ENCODE measurements at regions not wholly inside any gene's neighbourhood (a gene's known extent, or its start where the extent isn't known, plus 50 kb on each side); places are given as distances from the start of the nearest gene placed in this dataset.

DNA sequence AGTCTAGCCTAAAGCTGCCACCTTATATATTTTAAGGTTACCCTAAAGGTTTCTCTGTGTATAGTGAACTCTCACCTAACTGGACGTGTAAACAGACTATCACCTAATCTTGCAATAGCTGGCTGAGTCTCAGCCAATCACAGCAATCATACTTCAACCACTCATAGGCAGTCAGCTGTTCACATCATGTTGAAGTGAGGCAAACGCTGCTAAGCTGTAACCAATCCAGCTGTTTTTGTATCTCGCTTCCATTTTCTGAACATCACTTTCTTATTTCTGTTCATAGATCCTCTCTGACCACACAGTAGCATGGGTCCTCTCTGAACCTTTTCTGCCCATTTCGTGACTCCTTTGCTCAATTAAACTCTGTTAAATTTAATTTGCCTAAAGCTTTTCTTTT is 468.2 kb upstream of the POU3F3 start:
- no peaks in the 10 kb centered on the region for H3F3A ChIP-seq (replicated peaks; ENCODE audit: insufficient read depth)
- no peaks in the 10 kb centered on the region for H3K27me3 ChIP-seq (ENCODE audit: insufficient read depth)
- no peaks in the 10 kb centered on the region for H3K9me3 ChIP-seq
- H3K4me2 ChIP-seq: no peak overlapping the region
- H3K4me1 ChIP-seq (ENCODE audit: control insufficient read depth in 1 of 2, insufficient read depth in 2 of 2, low read depth in 1 of 2, low read length in 1 of 2): no peaks in the 10 kb centered on the region
- H3K9ac ChIP-seq: no peak overlapping the region
- DNase-seq: no peak
- no peak for TF ChIP-seq GABPA (IDR thresholded peaks at IDR 0.05; ENCODE audit: low read depth)
- TF ChIP-seq, protein P1, sequence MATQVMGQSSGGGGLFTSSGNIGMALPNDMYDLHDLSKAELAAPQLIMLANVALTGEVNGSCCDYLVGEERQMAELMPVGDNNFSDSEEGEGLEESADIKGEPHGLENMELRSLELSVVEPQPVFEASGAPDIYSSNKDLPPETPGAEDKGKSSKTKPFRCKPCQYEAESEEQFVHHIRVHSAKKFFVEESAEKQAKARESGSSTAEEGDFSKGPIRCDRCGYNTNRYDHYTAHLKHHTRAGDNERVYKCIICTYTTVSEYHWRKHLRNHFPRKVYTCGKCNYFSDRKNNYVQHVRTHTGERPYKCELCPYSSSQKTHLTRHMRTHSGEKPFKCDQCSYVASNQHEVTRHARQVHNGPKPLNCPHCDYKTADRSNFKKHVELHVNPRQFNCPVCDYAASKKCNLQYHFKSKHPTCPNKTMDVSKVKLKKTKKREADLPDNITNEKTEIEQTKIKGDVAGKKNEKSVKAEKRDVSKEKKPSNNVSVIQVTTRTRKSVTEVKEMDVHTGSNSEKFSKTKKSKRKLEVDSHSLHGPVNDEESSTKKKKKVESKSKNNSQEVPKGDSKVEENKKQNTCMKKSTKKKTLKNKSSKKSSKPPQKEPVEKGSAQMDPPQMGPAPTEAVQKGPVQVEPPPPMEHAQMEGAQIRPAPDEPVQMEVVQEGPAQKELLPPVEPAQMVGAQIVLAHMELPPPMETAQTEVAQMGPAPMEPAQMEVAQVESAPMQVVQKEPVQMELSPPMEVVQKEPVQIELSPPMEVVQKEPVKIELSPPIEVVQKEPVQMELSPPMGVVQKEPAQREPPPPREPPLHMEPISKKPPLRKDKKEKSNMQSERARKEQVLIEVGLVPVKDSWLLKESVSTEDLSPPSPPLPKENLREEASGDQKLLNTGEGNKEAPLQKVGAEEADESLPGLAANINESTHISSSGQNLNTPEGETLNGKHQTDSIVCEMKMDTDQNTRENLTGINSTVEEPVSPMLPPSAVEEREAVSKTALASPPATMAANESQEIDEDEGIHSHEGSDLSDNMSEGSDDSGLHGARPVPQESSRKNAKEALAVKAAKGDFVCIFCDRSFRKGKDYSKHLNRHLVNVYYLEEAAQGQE (IDR thresholded peaks at IDR 0.05; ENCODE audit: low read depth, low read length): no peak
- TF ChIP-seq FOXM1 (IDR thresholded peaks at IDR 0.05; ENCODE audit: low read depth): no peak
- TF ChIP-seq ELF1 (IDR thresholded peaks at IDR 0.05): no peak
- TF ChIP-seq YY1 (IDR thresholded peaks at IDR 0.05; ENCODE audit: low read depth): no peak
- TF ChIP-seq RFX5 (IDR thresholded peaks at IDR 0.05; ENCODE audit: low read length): no peak
- TF ChIP-seq, protein P2, sequence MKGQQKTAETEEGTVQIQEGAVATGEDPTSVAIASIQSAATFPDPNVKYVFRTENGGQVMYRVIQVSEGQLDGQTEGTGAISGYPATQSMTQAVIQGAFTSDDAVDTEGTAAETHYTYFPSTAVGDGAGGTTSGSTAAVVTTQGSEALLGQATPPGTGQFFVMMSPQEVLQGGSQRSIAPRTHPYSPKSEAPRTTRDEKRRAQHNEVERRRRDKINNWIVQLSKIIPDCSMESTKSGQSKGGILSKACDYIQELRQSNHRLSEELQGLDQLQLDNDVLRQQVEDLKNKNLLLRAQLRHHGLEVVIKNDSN (IDR thresholded peaks at IDR 0.05; ENCODE audit: borderline replicate concordance, low read depth): no peak
- TF ChIP-seq RAD21 (IDR thresholded peaks at IDR 0.05; ENCODE audit: low read length): no peak
- TF ChIP-seq MXI1 (IDR thresholded peaks at IDR 0.05; ENCODE audit: low read depth, low read length): no peak
- no peak for TF ChIP-seq TEAD4 (IDR thresholded peaks at IDR 0.05; ENCODE audit: borderline replicate concordance, insufficient read depth)
- TF ChIP-seq, protein P3, sequence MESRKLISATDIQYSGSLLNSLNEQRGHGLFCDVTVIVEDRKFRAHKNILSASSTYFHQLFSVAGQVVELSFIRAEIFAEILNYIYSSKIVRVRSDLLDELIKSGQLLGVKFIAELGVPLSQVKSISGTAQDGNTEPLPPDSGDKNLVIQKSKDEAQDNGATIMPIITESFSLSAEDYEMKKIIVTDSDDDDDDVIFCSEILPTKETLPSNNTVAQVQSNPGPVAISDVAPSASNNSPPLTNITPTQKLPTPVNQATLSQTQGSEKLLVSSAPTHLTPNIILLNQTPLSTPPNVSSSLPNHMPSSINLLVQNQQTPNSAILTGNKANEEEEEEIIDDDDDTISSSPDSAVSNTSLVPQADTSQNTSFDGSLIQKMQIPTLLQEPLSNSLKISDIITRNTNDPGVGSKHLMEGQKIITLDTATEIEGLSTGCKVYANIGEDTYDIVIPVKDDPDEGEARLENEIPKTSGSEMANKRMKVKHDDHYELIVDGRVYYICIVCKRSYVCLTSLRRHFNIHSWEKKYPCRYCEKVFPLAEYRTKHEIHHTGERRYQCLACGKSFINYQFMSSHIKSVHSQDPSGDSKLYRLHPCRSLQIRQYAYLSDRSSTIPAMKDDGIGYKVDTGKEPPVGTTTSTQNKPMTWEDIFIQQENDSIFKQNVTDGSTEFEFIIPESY (IDR thresholded peaks at IDR 0.05; ENCODE audit: borderline replicate concordance, low read depth): no peak
- no peaks in the 10 kb centered on the region for H4K20me1 ChIP-seq (ENCODE audit: insufficient read depth)
- no peak overlapping the region for H2AFZ ChIP-seq (ENCODE audit: low read depth)
- no peak overlapping the region for H3K27ac ChIP-seq (ENCODE audit: low read depth in 2 of 2, low read length in 1 of 2)
- H3K4me3 ChIP-seq (ENCODE audit: low read depth in 2 of 2, low read length in 1 of 2): no peak overlapping the region
- H3K36me3 ChIP-seq (replicated peaks in 1 of 2; ENCODE audit: control insufficient read depth in 1 of 2, insufficient read depth in 2 of 2, low read length in 1 of 2): no peaks in the 10 kb centered on the region
- 19% methylated on average over 4 of the region's 4 CpGs for WGBS (ENCODE audit: low lambda C conversion rate)
- ChIA-PET CTCF (no interaction called here), POLR2A (no interaction called here)
- H3K79me2 ChIP-seq (ENCODE audit: insufficient read depth): no peaks in the 10 kb centered on the region
- 0 out of 2 replicates have a peak, but pooled peaks cover 1% of the 10 kb centered on the region for H3K9me2 ChIP-seq

DNA sequence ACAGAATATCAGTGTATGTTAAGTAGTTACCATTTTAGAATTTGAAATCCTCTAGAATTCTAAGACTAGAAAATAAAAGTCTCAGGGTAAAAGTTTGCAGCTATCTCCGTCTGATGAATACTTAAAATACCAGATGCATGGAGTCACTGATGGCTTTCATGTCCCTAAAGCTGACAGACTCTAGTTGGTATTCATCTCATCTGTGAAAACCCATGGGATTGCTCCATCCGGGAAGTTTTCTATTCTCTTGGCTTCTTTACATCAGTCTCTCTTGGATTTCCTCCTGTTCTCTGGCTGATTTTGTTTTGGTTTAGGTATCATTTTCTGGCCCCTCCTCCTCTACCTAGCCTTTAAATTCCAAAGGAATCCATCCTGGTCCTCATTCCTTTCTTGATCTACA is 465.6 kb upstream of the POU3F3 start:
- Histone ChIP-seq H3K4me1 (ENCODE audit: control insufficient read depth in 1 of 2, insufficient read depth in 2 of 2, low read depth in 1 of 2, low read length in 1 of 2) (no peaks in the 10 kb centered on the region), H3K79me2 (ENCODE audit: insufficient read depth) (no peaks in the 10 kb centered on the region), H3K4me3 (ENCODE audit: low read depth in 2 of 2, low read length in 1 of 2) (no peak overlapping the region), H4K20me1 (ENCODE audit: insufficient read depth) (no peaks in the 10 kb centered on the region), H3K27ac (ENCODE audit: low read depth in 2 of 2, low read length in 1 of 2) (no peak overlapping the region), H3K36me3 (replicated peaks in 1 of 2; ENCODE audit: control insufficient read depth in 1 of 2, insufficient read depth in 2 of 2, low read length in 1 of 2) (no peaks in the 10 kb centered on the region), H3K27me3 (ENCODE audit: insufficient read depth) (no peaks in the 10 kb centered on the region), H3K9ac (no peak overlapping the region), H3F3A (replicated peaks; ENCODE audit: insufficient read depth) (no peaks in the 10 kb centered on the region), H2AFZ (ENCODE audit: low read depth) (no peak overlapping the region), H3K9me2 (no peaks in the 10 kb centered on the region), H3K9me3 (no peaks in the 10 kb centered on the region), H3K4me2 (no peak overlapping the region)
- ChIA-PET CTCF (interaction anchor here (0.5 to 1.1 kb wide), 2 partner anchors 9 to 58 kb away, joined by 3 read pairs; no protein-coding TSS in a partner anchor), POLR2A (no interaction called here)
- WGBS (ENCODE audit: low lambda C conversion rate): 31% methylated on average over 2 of the region's 2 CpGs
- DNase-seq: no peak
- TF ChIP-seq CHD2 (IDR thresholded peaks at IDR 0.05; ENCODE audit: low read length, partially characterized antibody) (no peak), ELF1 (IDR thresholded peaks at IDR 0.05) (no peak), FOXJ3 (CRISPR knock-in tag; IDR thresholded peaks at IDR 0.05) (no peak), MEF2A (IDR thresholded peaks at IDR 0.05; ENCODE audit: borderline replicate concordance, low read depth) (no peak)
- TF ChIP-seq, protein P4, sequence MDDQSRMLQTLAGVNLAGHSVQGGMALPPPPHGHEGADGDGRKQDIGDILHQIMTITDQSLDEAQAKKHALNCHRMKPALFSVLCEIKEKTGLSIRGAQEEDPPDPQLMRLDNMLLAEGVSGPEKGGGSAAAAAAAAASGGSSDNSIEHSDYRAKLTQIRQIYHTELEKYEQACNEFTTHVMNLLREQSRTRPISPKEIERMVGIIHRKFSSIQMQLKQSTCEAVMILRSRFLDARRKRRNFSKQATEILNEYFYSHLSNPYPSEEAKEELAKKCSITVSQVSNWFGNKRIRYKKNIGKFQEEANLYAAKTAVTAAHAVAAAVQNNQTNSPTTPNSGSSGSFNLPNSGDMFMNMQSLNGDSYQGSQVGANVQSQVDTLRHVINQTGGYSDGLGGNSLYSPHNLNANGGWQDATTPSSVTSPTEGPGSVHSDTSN (IDR thresholded peaks at IDR 0.05): no peak
- TF ChIP-seq, protein P5, sequence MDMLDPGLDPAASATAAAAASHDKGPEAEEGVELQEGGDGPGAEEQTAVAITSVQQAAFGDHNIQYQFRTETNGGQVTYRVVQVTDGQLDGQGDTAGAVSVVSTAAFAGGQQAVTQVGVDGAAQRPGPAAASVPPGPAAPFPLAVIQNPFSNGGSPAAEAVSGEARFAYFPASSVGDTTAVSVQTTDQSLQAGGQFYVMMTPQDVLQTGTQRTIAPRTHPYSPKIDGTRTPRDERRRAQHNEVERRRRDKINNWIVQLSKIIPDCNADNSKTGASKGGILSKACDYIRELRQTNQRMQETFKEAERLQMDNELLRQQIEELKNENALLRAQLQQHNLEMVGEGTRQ (IDR thresholded peaks at IDR 0.05; ENCODE audit: borderline replicate concordance, low read depth, low read length): no peak
- TF ChIP-seq, protein P1 (IDR thresholded peaks at IDR 0.05; ENCODE audit: low read depth, low read length): no peak
